NOMO-1 (cell line): ENCODE measurements at regions not wholly inside any gene's neighbourhood (a gene's known extent, or its start where the extent isn't known, plus 50 kb on each side); places are given as distances from the start of the nearest gene placed in this dataset.

Experiments
- DNase-seq, 2 experiments: peaks; one replicate each; lab custom pipeline; 2025; ENCODE audit not compliant: unreplicated experiment in 2 of 2; lab: John Stamatoyannopoulos, UW

DNA sequence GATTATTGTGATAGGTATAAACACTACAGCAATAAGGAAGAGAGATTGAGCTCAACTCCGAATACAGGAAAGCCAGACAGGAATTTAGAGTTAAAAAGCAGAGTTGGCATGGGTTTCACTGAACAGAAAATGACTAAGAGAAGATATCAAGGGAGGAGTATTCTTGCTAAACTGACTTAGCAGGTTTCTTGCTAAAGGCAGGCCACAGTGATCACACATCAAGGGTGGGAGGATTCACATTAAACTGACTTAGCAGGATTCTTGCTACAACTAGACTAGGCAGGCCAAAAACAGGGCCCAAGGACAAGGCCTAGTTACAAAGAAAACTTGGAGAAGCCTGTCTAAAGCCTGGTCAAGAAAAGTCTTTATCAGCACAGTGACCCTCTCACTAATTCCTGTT is 195.1 kb downstream of the MAGEB5 start:
- no peak for DNase-seq

DNA sequence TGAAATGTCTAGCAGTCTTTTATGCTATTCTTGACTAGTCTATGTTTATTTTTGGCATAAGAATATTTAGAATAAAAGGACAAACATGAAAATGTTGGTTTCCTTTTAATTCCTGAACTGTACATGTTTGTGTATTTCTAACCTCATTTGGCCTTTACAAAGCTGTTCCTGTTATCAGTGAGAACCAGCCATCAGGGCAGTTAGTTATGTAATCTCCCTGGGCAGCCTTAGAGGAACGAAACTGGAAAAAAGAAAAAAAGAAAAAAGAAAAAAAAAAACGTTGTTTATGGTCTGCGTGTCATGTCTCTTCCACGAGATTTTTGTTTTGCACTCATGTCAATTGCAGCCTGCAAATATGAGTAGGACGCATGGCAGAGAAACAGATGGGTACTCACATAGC is 193.7 kb downstream of the MAGEB5 start:
- no peak for DNase-seq

DNA sequence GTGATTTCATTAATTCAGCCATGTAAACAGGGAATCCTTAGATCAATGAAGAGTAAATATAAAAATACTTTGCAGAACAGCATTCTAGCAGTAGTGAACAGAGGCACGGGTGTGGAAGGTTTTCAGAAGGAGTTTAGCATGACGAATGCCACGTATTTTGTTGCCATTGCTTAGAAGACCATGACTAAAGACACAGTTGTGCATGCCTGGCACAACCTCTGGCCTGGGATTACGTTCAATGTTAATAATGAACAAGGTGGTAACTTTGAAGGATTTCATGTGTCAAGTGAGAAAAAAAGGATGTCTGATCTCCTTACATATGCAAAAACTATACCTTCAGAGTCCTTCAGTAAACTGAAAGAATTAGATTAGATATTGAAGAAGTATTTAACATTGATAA is 171.9 kb downstream of the MAGEB5 start:
- no peak for DNase-seq

DNA sequence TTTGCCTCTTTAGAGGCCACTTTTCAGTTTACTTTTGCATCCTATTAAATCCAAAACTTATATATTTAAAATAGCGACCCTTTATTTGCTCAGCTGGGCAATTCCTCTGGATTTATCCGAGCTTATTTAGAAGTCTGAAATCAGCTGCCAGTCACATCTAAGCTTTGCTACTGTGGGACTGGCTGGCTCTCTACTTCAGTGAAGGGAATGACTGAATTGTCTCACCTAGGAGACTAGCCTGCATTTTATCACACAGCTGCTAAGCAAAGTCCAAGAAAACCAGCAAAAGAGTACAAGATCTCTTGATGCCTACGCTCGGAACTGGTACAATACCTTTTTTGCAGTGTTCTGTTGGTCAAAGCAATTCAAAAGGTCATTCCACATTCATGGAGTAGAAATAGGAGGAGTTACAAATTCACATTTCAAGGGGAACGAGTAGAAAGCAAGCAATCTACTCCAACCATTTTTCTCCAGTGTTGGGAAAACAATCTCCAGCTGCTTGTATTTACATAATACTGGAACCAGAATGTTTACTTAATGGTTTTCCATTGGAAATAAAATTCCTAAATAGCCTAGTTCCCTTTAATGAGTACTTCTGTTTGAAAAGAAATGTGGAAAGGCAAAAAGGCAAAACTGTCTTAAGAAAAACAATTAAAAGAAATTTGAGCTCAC is 160.2 kb downstream of the MAGEB5 start:
- no peak for DNase-seq

DNA sequence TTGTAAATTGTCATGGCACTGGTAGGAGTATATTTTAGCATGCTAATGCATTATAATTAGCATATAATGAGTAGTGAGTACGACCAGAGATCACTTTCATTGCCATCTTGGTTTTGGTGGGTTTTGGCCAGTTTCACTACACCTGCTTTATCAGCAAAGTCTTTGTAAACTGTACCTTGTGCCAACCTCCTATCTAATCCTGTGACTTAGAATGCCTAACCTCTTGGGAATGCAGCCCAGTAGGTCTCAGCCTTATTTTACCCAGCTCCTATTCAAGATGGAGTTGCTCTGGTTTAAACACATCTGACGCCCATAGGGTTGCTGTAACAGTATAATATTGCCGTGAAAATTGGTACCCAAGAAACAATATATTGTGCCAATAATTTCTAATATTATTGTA is 159.4 kb downstream of the MAGEB5 start:
- DNase-seq: no peak

DNA sequence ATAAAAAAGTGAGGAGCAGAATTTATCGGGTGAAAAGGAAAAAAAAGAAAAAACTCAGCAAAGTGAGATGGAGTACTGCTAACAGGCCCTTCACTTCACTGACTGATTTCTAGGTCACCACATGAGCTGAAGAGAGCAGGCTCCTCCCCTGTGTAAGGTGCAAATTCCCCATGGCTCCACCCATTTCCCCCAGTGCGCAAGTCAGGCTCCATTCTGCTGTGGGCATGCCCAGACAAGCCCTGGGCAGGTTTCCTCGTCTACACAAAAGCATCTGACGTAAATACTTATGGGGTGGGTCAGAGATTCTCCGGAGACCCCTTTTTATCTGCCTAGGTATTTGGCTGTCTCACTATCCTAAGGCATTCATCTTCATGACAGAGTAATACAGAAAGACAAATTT is 157.9 kb downstream of the MAGEB5 start:
- DNase-seq: no peak

DNA sequence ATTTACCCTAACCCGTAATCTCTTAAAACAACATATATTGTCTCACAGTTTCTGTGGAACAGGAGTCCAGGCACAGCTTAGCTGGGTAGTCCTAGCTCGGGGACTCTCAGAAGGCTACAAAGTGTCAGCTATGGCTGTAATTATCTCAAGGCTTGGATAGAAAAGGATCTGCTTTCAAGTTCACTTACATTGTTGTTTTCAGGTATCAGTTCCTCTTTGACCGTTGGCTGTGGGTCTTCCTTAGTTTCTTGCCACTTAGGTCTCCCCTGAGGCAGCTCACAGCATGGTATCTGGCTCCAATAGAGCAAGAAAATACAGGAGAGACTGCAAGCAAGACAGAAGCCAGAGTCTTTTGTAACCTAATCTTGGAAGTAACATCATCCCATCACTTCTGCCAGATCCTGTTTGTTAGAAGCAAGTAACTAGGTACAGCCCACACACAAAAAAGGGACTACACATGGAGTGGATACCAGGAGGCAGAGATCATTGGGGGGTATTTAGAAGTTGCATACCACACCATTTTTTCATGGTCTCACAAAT is 137.0 kb downstream of the MAGEB5 start:
- DNase-seq: no peak

DNA sequence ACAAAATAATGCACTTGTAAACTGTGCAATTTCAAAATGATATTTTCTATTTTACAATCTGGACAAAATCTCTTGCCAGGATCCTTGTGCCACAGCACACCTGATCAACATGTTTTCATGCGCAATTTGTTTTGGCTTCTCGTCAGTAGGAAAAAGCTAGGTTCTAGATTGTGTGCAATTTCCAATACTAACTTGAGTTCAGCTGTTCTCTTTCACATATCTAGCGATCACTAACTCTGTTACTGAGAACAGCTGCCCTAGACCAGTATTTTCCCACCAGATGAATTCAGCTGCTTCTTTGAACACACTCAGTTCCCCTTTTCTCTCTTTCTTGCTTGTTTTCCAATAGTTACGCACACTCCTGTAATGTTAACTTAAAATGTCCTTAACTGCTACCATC is 131.2 kb downstream of the MAGEB5 start:
- DNase-seq: no peak

DNA sequence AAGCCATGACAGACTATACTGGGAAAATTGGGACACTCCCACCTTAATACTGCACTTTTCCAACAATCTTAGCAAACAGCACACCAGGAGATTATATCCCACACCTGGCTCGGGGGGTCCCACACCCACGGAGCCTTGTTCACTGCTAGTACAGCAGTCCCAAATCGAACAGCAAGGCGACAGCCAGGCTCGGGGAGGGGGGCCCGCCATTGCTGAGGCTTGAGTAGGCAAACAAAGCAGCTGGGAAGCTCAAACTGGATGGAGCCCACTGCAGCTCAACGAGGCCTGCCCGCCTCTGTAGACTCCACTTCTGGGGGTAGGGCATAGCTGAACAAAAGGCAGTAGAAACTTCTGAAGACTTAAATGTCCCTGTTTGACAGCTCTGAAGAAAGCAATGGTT is 118.3 kb downstream of the MAGEB5 start:
- DNase-seq: no peak

DNA sequence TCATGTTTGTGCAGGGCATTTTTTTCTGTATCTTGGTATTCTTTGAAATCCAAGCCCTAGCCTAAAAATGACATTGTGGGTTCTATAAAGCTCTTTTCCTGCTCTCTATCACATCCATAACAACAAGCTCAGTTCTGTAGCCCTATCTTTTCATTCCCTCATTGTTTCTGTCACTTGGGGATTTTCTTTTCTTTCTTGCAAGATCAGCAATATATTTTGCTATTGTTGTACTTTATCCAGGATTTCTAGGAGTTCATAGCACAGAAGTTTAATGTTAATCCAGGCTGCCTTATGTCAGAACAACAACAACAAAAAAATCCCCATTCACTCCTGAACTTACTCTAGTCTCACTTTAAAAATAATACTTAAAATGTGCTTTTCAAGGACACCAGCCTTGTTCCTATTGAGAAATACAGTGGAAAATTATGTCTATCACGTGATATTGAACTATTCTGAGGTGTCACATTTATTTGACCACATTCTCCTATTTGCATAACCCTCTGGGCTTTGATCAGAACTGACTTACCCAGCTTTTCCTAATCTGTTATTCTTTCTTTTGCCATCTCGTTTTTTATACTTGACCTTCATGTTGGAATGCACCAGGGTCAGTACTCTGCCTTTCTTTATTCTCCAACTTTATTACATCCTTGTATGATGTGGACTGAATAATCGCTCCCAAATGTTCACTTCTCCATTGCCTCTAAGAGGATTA is 112.8 kb downstream of the MAGEB5 start:
- no peak for DNase-seq

DNA sequence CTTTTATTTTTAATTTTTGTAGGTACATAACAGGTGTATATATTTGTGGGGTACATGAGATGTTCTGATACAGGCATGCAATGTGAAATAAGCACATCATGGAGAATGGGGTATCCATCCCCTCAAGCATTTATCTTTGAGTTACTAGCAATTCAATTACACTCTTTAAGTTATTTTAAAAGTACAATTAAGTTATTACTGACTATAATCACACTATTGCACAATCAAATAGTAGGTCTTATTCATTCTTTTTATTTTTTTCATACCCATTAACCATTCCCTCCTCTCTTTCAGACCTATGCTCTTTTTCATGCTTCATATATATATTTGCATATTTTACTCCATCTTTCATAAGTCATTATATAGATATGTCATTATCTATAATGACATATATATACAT is 93.3 kb downstream of the MAGEB5 start:
- no peak for DNase-seq

DNA sequence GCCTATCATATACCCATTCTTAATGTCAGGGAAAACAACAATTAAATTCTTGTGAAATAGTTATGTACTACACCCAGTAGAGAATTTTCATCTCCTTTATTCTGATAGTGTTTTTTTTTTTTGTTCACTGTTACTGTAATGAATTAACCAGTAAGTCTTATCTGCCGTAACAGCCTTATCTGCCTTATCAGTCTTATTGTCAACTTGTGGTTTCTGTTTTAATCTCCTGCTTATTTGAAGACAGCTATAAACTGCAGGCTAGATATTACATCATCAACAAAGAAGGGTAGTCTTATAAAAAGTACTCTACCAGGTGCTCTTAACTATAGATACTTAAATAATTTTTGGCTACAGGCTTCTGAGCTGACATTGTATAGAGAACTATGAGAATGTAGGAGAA is 79.5 kb downstream of the MAGEB5 start:
- no peak for DNase-seq

DNA sequence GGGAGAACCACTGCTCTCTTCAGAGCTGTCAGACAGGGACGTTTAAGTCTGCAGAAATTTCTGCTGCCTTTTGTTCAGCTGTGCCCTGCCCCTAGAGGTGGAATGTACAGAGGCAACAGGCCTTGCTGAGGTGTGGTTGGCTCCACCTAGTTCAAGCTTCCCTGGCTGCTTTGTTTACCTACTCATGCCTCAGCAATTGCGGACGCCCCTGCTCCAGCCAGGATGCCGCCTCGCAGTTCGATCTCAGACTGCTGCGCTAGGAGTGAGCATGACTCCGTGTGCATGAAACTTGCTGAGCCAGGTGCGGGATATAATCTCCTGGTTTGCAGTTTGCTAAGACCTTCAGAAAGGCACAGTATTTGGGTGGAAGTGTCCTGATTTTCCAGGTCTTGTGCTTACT is 70.9 kb downstream of the MAGEB5 start:
- no peak for DNase-seq
